K562 (cell line): ENCODE measurements at regions not wholly inside any gene's neighbourhood (a gene's known extent, or its start where the extent isn't known, plus 50 kb on each side); places are given as distances from the start of the nearest gene placed in this dataset.

Experiments used
- ATAC-seq: fragments of 200-7000 bp; cut with Tn5 transposase; 3 replicates; pipeline ENCODE4 v1.9.1; 2020; ENCODE audit warnings: moderate library complexity
- BruUV-seq: library from RNA; stranded (reverse); fragments of 400-500 nt; replicated peaks from 2 replicates; lab custom pipeline; 2021; lab: Mats Ljungman, UMichigan
- CTCF ChIA-PET: fragments of 300-600 bp; formaldehyde crosslinking; extraction: SDS; loops from one replicate; lab custom pipeline; 2021; ENCODE audit warnings: low intra/inter-chr PET ratio; lab: Yijun Ruan, JAX
- POLR2A ChIA-PET: fragments of 300-600, 350-650 bp; sonication (Branson Sonifier 250); formaldehyde crosslinking; extraction: SDS; loops from one replicate; lab custom pipeline; 2021; ENCODE audit warnings: antibody characterized with exemption, inconsistent platforms; lab: Yijun Ruan, JAX
- DNase-seq, 4 experiments: peaks; one replicate each; pipeline versions ENCODE4 v3.0.0 to v3.0.0-alpha.2; 2011 to 2018; ENCODE audit warnings: low spot score in 3 of 4, mixed read lengths in 3 of 4; ENCODE audit errors: extremely low read depth in 1 of 4
- FAIRE-seq: peaks from 2 replicates; lab custom pipeline; 2011; peaks lifted over from hg19 to GRCh38; lab: Jason Lieb, UNC
- H2AFZ ChIP-seq: 2 replicates; pipeline ENCODE4 v1.6.0; 2011; ENCODE audit warnings: low read depth, low read length, control low read depth, inconsistent platforms
- H3K27ac ChIP-seq: fragments of 200-600 bp; 3 replicates; pipeline ENCODE4 v1.8.0; 2011; ENCODE audit warnings: low read depth, mild to moderate bottlenecking, control low read depth, inconsistent platforms, low read length, moderate library complexity, mixed read lengths; ENCODE audit errors: extremely low read depth
- H3K27me3 ChIP-seq, 2 experiments: fragments of 300-600 bp in 1 of 2; 2 replicates in 1 of 2; 3 replicates in 1 of 2; pipeline versions ENCODE4 v1.6.0 to v1.8.0; 2011; ENCODE audit warnings: inconsistent platforms in 2 of 2, low read length in 2 of 2, mild to moderate bottlenecking in 1 of 2, mixed read lengths in 1 of 2, moderate library complexity in 1 of 2; ENCODE audit not compliant: control insufficient read depth in 2 of 2, insufficient read depth in 2 of 2
- H3K36me3 ChIP-seq: fragments of 300-600 bp; 3 replicates; pipeline ENCODE4 v1.8.0; 2011; ENCODE audit warnings: mild to moderate bottlenecking, low read length, inconsistent platforms; ENCODE audit not compliant: control insufficient read depth, insufficient read depth
- H3K4me1 ChIP-seq, 2 experiments: fragments of 200-600 bp in 1 of 2; replicated peaks in 1 of 2; 2 replicates in 1 of 2; 3 replicates in 1 of 2; pipeline versions ENCODE4 v1.5.1 to v1.8.0; 2011; ENCODE audit warnings: inconsistent platforms in 2 of 2, low read length in 2 of 2, mild to moderate bottlenecking in 1 of 2, mixed read lengths in 1 of 2, moderate library complexity in 1 of 2; ENCODE audit not compliant: control insufficient read depth in 2 of 2, insufficient read depth in 2 of 2
- H3K4me2 ChIP-seq: 2 replicates; pipeline ENCODE4 v1.6.1; 2011; ENCODE audit warnings: low read length, control low read depth, inconsistent platforms, mixed read lengths; ENCODE audit not compliant: insufficient read depth
- H3K4me3 ChIP-seq: fragments of 200-600 bp; sonication (generic), shearing (Covaris generic); 2 replicates; pipeline ENCODE4 v1.5.1; 2016; ENCODE audit warnings: control low read depth, inconsistent platforms
- H3K79me2 ChIP-seq: fragments of 200-600 bp; 3 replicates; pipeline ENCODE4 v1.8.0; 2011; ENCODE audit warnings: low read length, inconsistent platforms; ENCODE audit not compliant: control insufficient read depth, insufficient read depth
- H3K9ac ChIP-seq, 2 experiments: 2 replicates each; pipeline versions ENCODE4 v1.6.0 to v1.6.1; 2011; ENCODE audit warnings: low read depth in 2 of 2, low read length in 2 of 2, control low read depth in 1 of 2, inconsistent platforms in 1 of 2, mild to moderate bottlenecking in 1 of 2, mixed read lengths in 1 of 2; ENCODE audit not compliant: insufficient read depth in 1 of 2
- H3K9me1 ChIP-seq: one replicate; pipeline ENCODE4 v1.6.0; 2011; ENCODE audit warnings: inconsistent platforms, mild to moderate bottlenecking, low read length, moderate library complexity; ENCODE audit not compliant: control insufficient read depth, insufficient read depth
- H3K9me3 ChIP-seq: replicated peaks from 2 replicates; pipeline ENCODE4 v1.5.1; 2011; ENCODE audit warnings: low read depth, low read length, inconsistent platforms; ENCODE audit not compliant: control insufficient read depth, insufficient read depth
- H4K20me1 ChIP-seq: replicated peaks from 2 replicates; pipeline ENCODE4 v1.6.1; 2011; ENCODE audit warnings: low read length, inconsistent platforms, mixed read lengths; ENCODE audit not compliant: control insufficient read depth, insufficient read depth
- ARHGAP35 ChIP-seq: fragments of 450-650 bp; IDR thresholded peaks from 2 replicates; pipeline ENCODE4 v1.6.1; 2018; ENCODE audit not compliant: partially characterized antibody
- CBX1 ChIP-seq: sonication (generic); IDR thresholded peaks from 2 replicates; pipeline ENCODE4 v1.6.1; 2016; ENCODE audit warnings: antibody characterized with exemption, low read depth, mild to moderate bottlenecking
- CBX5 ChIP-seq: IDR thresholded peaks from 2 replicates; pipeline ENCODE4 v1.6.1; 2014; ENCODE audit warnings: low read depth, borderline replicate concordance
- DACH1 ChIP-seq: fragments of 450-650 bp; IDR thresholded peaks from 2 replicates; pipeline ENCODE4 v1.6.1; 2018; ENCODE audit not compliant: partially characterized antibody
- ELK1 ChIP-seq: sonication (generic); formaldehyde crosslinking; IDR thresholded peaks from 2 replicates; pipeline ENCODE4 v1.8.1; 2022; ENCODE audit warnings: missing genetic modification reagents
- FOXK2 ChIP-seq, 2 experiments: fragments of 450-650 bp; IDR thresholded peaks in 1 of 2; conservative IDR thresholded peaks in 1 of 2; 2 replicates each; pipeline ENCODE4 v1.6.1; 2016; ENCODE audit warnings: low read depth in 2 of 2, mild to moderate bottlenecking in 1 of 2
- KHSRP ChIP-seq: fragments of 450-650 bp; IDR thresholded peaks from 2 replicates; pipeline ENCODE4 v1.6.1; 2017
- LARP7 ChIP-seq: fragments of 450-650 bp; IDR thresholded peaks from 2 replicates; pipeline ENCODE4 v1.6.1; 2016
- MTA1 ChIP-seq: fragments of 450-650 bp; IDR thresholded peaks from 2 replicates; pipeline ENCODE4 v1.6.1; 2017; ENCODE audit warnings: borderline replicate concordance
- PHF21A ChIP-seq: fragments of 450-650 bp; IDR thresholded peaks from 2 replicates; pipeline ENCODE4 v1.6.1; 2017; ENCODE audit warnings: low read depth, borderline replicate concordance
- SETDB1 ChIP-seq: IDR thresholded peaks from one replicate; pipeline ENCODE4 v1.6.1; 2012; ENCODE audit warnings: low read length, control low read depth, inconsistent platforms
- SP1 ChIP-seq: sonication (generic); formaldehyde crosslinking; IDR thresholded peaks from 2 replicates; pipeline ENCODE4 v1.8.1; 2022; ENCODE audit warnings: mild to moderate bottlenecking, missing genetic modification reagents
- TCFL5 ChIP-seq: fragments of 250-450 bp; sonication (Bioruptor Pico); conservative IDR thresholded peaks from 2 replicates; pipeline ENCODE4 v1.6.1; 2021; ENCODE audit warnings: mild to moderate bottlenecking, moderate library complexity, matching md5 sums
- TEAD1 ChIP-seq, 2 experiments: fragments of 450-650 bp in 1 of 2; sonication (generic) in 1 of 2; formaldehyde crosslinking; IDR thresholded peaks; 2 replicates each; pipeline versions ENCODE4 v1.4.0 to v1.8.0; 2020 to 2022; ENCODE audit warnings: mild to moderate bottlenecking in 2 of 2, missing genetic modification reagents in 1 of 2
- ZC3H8 ChIP-seq: fragments of 450-650 bp; IDR thresholded peaks from 2 replicates; pipeline ENCODE4 v1.6.1; 2017
- ZNF197 ChIP-seq: fragments of 200-800 bp; sonication (Bioruptor generic); IDR thresholded peaks from 2 replicates; pipeline ENCODE4 v1.6.1; 2016; ENCODE audit warnings: low read depth, missing genetic modification characterization, missing compliant biosample characterization
- ZNF253 ChIP-seq: fragments of 250-450 bp; sonication (Bioruptor Pico); conservative IDR thresholded peaks from 2 replicates; pipeline ENCODE4 v1.6.1; 2021; ENCODE audit warnings: mild to moderate bottlenecking
- ZNF586 ChIP-seq: fragments of 450-650 bp; formaldehyde crosslinking; conservative IDR thresholded peaks from 2 replicates; pipeline ENCODE4 v1.4.0; 2020; ENCODE audit warnings: mild to moderate bottlenecking, moderate library complexity
- ZNF589 ChIP-seq: fragments of 200-800 bp; sonication (Bioruptor generic); IDR thresholded peaks from 2 replicates; pipeline ENCODE4 v1.6.1; 2016; ENCODE audit warnings: low read depth, missing genetic modification characterization, missing compliant biosample characterization
- WGBS: fragments of 100-300 bp; shearing (Covaris generic); methylation state at CpG from one replicate; pipeline ENCODE4 v1.1.6; 2016; ENCODE audit warnings: low coverage, mixed read lengths; ENCODE audit not compliant: insufficient coverage; ENCODE audit errors: missing lambda C conversion rate; 5-methylcytosine and 5-hydroxymethylcytosine counted together
- in situ Hi-C: fragments of 300-500 bp; cut with MboI; formaldehyde crosslinking; loops from 4 replicates; pipeline ENCODE4 v1.15.0; 2018; ENCODE audit warnings: inconsistent platforms, mixed read lengths
- intact Hi-C: fragments of 100-400 bp; cut with micrococcal nuclease; formaldehyde crosslinking; loops from 2 replicates; pipeline ENCODE4 v1.14.2; 2022

- no peak for DNase-seq
- H3K4me3 ChIP-seq: no peak overlapping the region
- intact Hi-C loops (no loop called here), in situ Hi-C loops (no loop called here)
- no peaks in the 10 kb centered on the region for H3K36me3 ChIP-seq
- no peaks in the 10 kb centered on the region for H3K27me3 ChIP-seq
- no peaks in the 10 kb centered on the region for H3K9me3 ChIP-seq
- no peaks in the 10 kb centered on the region for H3K9me1 ChIP-seq
- no peak overlapping the region for H3K4me2 ChIP-seq
- H3K9ac ChIP-seq: no peak overlapping the region
- H2AFZ ChIP-seq: no peak overlapping the region
- TF ChIP-seq ZNF586 (CRISPR knock-in tag) (no peak), FOXK2 (conservative IDR thresholded peaks at IDR 0.05 in 1 of 2, IDR thresholded peaks at IDR 0.05 in 1 of 2; ENCODE audit: low read depth in 2 of 2) (no peak), DACH1 (no peak), LARP7 (no peak), MTA1 (no peak), CBX1 (no peak), CBX5 (no peak), KHSRP (no peak), SP1 (no peak)
- ATAC-seq: no peak
- BruUV-seq: no TSS peak
- 2% methylated on average over 3 of the region's 3 CpGs for WGBS
- H3K27ac ChIP-seq: no peak overlapping the region
- no peaks in the 10 kb centered on the region for H3K79me2 ChIP-seq
- no peak for FAIRE-seq
- CTCF ChIA-PET: no interaction called here
- H3K4me1 ChIP-seq: no peaks in the 10 kb centered on the region
- no peaks in the 10 kb centered on the region for H4K20me1 ChIP-seq
- POLR2A ChIA-PET: no interaction called here
Measured at GRCh38 chr4:59920416-59920815, 1279.7 kb upstream of the ADGRL3 start.

GRCh38 chr4:59925290-59925689, 1274.8 kb upstream of the ADGRL3 start:
- no peaks in the 10 kb centered on the region for H3K4me1 ChIP-seq
- no peaks in the 10 kb centered on the region for H3K9me1 ChIP-seq
- no peaks in the 10 kb centered on the region for H3K9me3 ChIP-seq
- no peak overlapping the region for H3K4me3 ChIP-seq
- no TSS peak for BruUV-seq
- no peak for ATAC-seq
- no peaks in the 10 kb centered on the region for H3K36me3 ChIP-seq
- no peak overlapping the region for H3K9ac ChIP-seq
- no peaks in the 10 kb centered on the region for H3K27me3 ChIP-seq
- in situ Hi-C loops: no loop called here
- no peak for TF ChIP-seq TCFL5 (CRISPR knock-in tag)
- TF ChIP-seq TEAD1 (CRISPR knock-in tag; IDR thresholded peaks at IDR 0.05): no peak
- TF ChIP-seq ELK1: no peak
- TF ChIP-seq ARHGAP35: no peak
- TF ChIP-seq ZNF197 (CRISPR knock-in tag): no peak
- no peak for TF ChIP-seq ZNF253 (CRISPR knock-in tag)
- TF ChIP-seq SETDB1: no peak
- TF ChIP-seq ZC3H8: no peak
- TF ChIP-seq ZNF589 (CRISPR knock-in tag): no peak
- TF ChIP-seq PHF21A: no peak
- H2AFZ ChIP-seq: no peak overlapping the region
- H3K4me2 ChIP-seq: no peak overlapping the region
- DNase-seq: no peak
- no peaks in the 10 kb centered on the region for H4K20me1 ChIP-seq
- intact Hi-C loops: no loop called here
- no peak overlapping the region for H3K27ac ChIP-seq
- FAIRE-seq: no peak
- ChIA-PET POLR2A (no interaction called here), CTCF (no interaction called here)
- 0% methylated on average over 1 of the region's 1 CpG for WGBS
- no peaks in the 10 kb centered on the region for H3K79me2 ChIP-seq
